Common myeloid progenitor, CD34-positive (primary cell): ENCODE measurements at regions not wholly inside any gene's neighbourhood (a gene's known extent, or its start where the extent isn't known, plus 50 kb on each side); places are given as distances from the start of the nearest gene placed in this dataset.
A peak's percentile ranks its signal among the peaks of the same experiment; 100 is the strongest.

Experiments used
- CTCF ChIA-PET: fragments of 350-600 bp; sonication (Branson Sonifier 250); formaldehyde crosslinking; loops from one replicate; lab custom pipeline; 2021; ENCODE audit warnings: antibody characterized with exemption; lab: Charles Lee
- POLR2A ChIA-PET: fragments of 350-600 bp; sonication (Branson Sonifier 250); formaldehyde crosslinking; loops from one replicate; lab custom pipeline; 2021; ENCODE audit warnings: antibody characterized with exemption; lab: Charles Lee
- DNase-seq, 3 donors: peaks; one replicate each; pipeline versions ENCODE4 v3.0.0 to v3.0.0-alpha.2; 2013
- H3K27ac ChIP-seq, 2 experiments: 1 replicate in 1 of 2; 2 replicates in 1 of 2; pipeline ENCODE4 v1.7.0; 2013; ENCODE audit warnings: inconsistent platforms in 2 of 2, low read length in 2 of 2, mild to moderate bottlenecking in 2 of 2, low read depth in 1 of 2, moderate library complexity in 1 of 2; ENCODE audit not compliant: severe bottlenecking in 2 of 2, insufficient read depth in 1 of 2, poor library complexity in 1 of 2
- H3K27me3 ChIP-seq, 5 experiments: replicated peaks in 2 of 5; 1 replicate in 3 of 5; 2 replicates in 2 of 5; pipeline versions ENCODE4 v1.6.1 to v1.7.0; 2013; ENCODE audit warnings: low read length in 4 of 5, mild to moderate bottlenecking in 2 of 5, moderate library complexity in 2 of 5, inconsistent platforms in 1 of 5; ENCODE audit not compliant: insufficient read depth in 5 of 5, control insufficient read depth in 4 of 5
- H3K36me3 ChIP-seq, 4 experiments: 1 replicate in 2 of 4; 2 replicates in 2 of 4; pipeline versions ENCODE4 v1.6.1 to v1.7.0; 2013; ENCODE audit warnings: low read length in 3 of 4, control low read depth in 1 of 4, mild to moderate bottlenecking in 1 of 4; ENCODE audit not compliant: control insufficient read depth in 4 of 4, insufficient read depth in 4 of 4
- H3K4me1 ChIP-seq, 4 experiments: 1 replicate in 3 of 4; 2 replicates in 1 of 4; pipeline versions ENCODE4 v1.6.1 to v1.7.1; 2013; ENCODE audit warnings: low read length in 3 of 4, mild to moderate bottlenecking in 3 of 4, control low read depth in 1 of 4, inconsistent platforms in 1 of 4, moderate library complexity in 1 of 4; ENCODE audit not compliant: control insufficient read depth in 4 of 4, insufficient read depth in 4 of 4; ENCODE audit errors: control extremely low read depth in 1 of 4
- H3K4me3 ChIP-seq, 7 experiments: 1 replicate in 4 of 7; 2 replicates in 3 of 7; pipeline versions ENCODE4 v1.5.1 to v1.7.0; 2013; ENCODE audit warnings: mild to moderate bottlenecking in 7 of 7, low read length in 6 of 7, moderate library complexity in 6 of 7, inconsistent platforms in 2 of 7, low read depth in 2 of 7, control low read depth in 1 of 7; ENCODE audit not compliant: insufficient read depth in 4 of 7, control insufficient read depth in 1 of 7; ENCODE audit errors: extremely low read depth in 1 of 7
- H3K9me3 ChIP-seq, 5 experiments: 1 replicate in 4 of 5; 2 replicates in 1 of 5; pipeline versions ENCODE4 v1.6.1 to v1.7.1; 2013; ENCODE audit warnings: low read length in 4 of 5, mild to moderate bottlenecking in 2 of 5, inconsistent platforms in 1 of 5, low read depth in 1 of 5, moderate library complexity in 1 of 5; ENCODE audit not compliant: control insufficient read depth in 4 of 5, insufficient read depth in 2 of 5; ENCODE audit errors: control extremely low read depth in 1 of 5
- WGBS: methylation state at CpG from one replicate; pipeline ENCODE4 v1.1.5; 2013; ENCODE audit not compliant: insufficient coverage; 5-methylcytosine and 5-hydroxymethylcytosine counted together

- CTCF ChIA-PET, result no interaction called here
- Histone ChIP-seq H3K27ac (no peak overlapping the region), H3K9me3 (peaks cover 0 to 10% (median 0%) of the 10 kb centered on the region in 5 experiments), H3K4me3 (no peak overlapping the region), H3K36me3 (no peaks in the 10 kb centered on the region), H3K4me1 (no peaks in the 10 kb centered on the region), H3K27me3 (no peaks in the 10 kb centered on the region)
- POLR2A ChIA-PET, result no interaction called here
- no peak for DNase-seq
Observed at GRCh38 chr6:131510591-131510990, 62.4 kb upstream of the ARG1 start.

GRCh38 chr6:131519670-131520436, 53.2 kb upstream of the ARG1 start:
- WGBS, result 79% methylated on average over 2 of the region's 2 CpGs
- H3K27ac ChIP-seq, result no peak overlapping the region
- peaks cover 0 to 3% (median under 1%) of the 10 kb centered on the region in 4 experiments for H3K4me1 ChIP-seq
- H3K36me3 ChIP-seq, result no peaks in the 10 kb centered on the region
- ChIA-PET POLR2A (no interaction called here), CTCF (interaction anchor here (0.6 to 1.2 kb wide), 6 partner anchors 19 to 340 kb away, joined by 3 to 4 read pairs (median 3); no protein-coding TSS in a partner anchor)
- no peaks in the 10 kb centered on the region for H3K27me3 ChIP-seq
- H3K9me3 ChIP-seq, result peaks cover 0 to 11% (median 0%) of the 10 kb centered on the region in 5 experiments
- no peak overlapping the region for H3K4me3 ChIP-seq
- peak; percentile 21 to 45 (median 44) for DNase-seq
